Stimulated activated CD4-positive, alpha-beta T cell treated with anti-CD3 and anti-CD28 coated beads, Interleukin-12 subunit alpha, Interleukin-12 subunit beta, amount 100 ng/mL, for 24 hours (primary cell): ENCODE measurements at regions not wholly inside any gene's neighbourhood (a gene's known extent, or its start where the extent isn't known, plus 50 kb on each side); places are given as distances from the start of the nearest gene placed in this dataset.

Source experiments
- DNase-seq, 2 experiments: peaks; one replicate each; pipeline ENCODE4 v3.0.0-alpha.2; 2020; ENCODE audit warnings: low read depth in 2 of 2

- no peak for DNase-seq
Observed at GRCh38 chr13:106963151-106963550, 395.2 kb upstream of the ARGLU1 start.

GRCh38 chr13:106961651-106962050 is 393.7 kb upstream of the ARGLU1 start:
- no peak for DNase-seq

- no peak for DNase-seq
Observed at GRCh38 chr13:106961216-106961615, 393.3 kb upstream of the ARGLU1 start.

- DNase-seq: no peak
Observed at GRCh38 chr13:106958621-106959048, 390.7 kb upstream of the ARGLU1 start.

GRCh38 chr13:106942563-106942962 is 374.6 kb upstream of the ARGLU1 start:
- no peak for DNase-seq

GRCh38 chr13:106941779-106942178 is 373.8 kb upstream of the ARGLU1 start:
- DNase-seq: no peak

- no peak for DNase-seq
Observed at GRCh38 chr13:106927421-106927820, 359.5 kb upstream of the ARGLU1 start.

- DNase-seq: no peak
Observed at GRCh38 chr13:106922384-106922783, 354.4 kb upstream of the ARGLU1 start.

GRCh38 chr13:106919638-106920037 is 351.7 kb upstream of the ARGLU1 start:
- DNase-seq: no peak

GRCh38 chr13:106919133-106919532 is 351.2 kb upstream of the ARGLU1 start:
- no peak for DNase-seq

- no peak for DNase-seq
Observed at GRCh38 chr13:106918557-106918860, 350.6 kb upstream of the ARGLU1 start.

- DNase-seq: peak; percentile 37 to 61
Observed at GRCh38 chr13:106917673-106918556, 350.0 kb upstream of the ARGLU1 start.

GRCh38 chr13:106917024-106917571 is 349.2 kb upstream of the ARGLU1 start:
- no peak for DNase-seq

- DNase-seq: no peak
Observed at GRCh38 chr13:106916329-106916976, 348.5 kb upstream of the ARGLU1 start.

GRCh38 chr13:106915146-106915545 is 347.2 kb upstream of the ARGLU1 start:
- no peak for DNase-seq

- no peak for DNase-seq
Observed at GRCh38 chr13:106911627-106912026, 343.7 kb upstream of the ARGLU1 start.

- no peak for DNase-seq
Observed at GRCh38 chr13:106911020-106911419, 343.1 kb upstream of the ARGLU1 start.

- DNase-seq: no peak
Observed at GRCh38 chr13:106906426-106906996, 338.6 kb upstream of the ARGLU1 start.

GRCh38 chr13:106905380-106906162 is 337.6 kb upstream of the ARGLU1 start:
- DNase-seq: no peak

- no peak for DNase-seq
Observed at GRCh38 chr13:106899442-106899841, 331.5 kb upstream of the ARGLU1 start.

GRCh38 chr13:106898231-106898630 is 330.3 kb upstream of the ARGLU1 start:
- DNase-seq: no peak

GRCh38 chr13:106888148-106888547 is 320.2 kb upstream of the ARGLU1 start:
- DNase-seq: no peak
